RPMI7951 (cell line): ENCODE measurements at regions not wholly inside any gene's neighbourhood (a gene's known extent, or its start where the extent isn't known, plus 50 kb on each side); places are given as distances from the start of the nearest gene placed in this dataset.
"Not testable (repeated sequence)": the region's sequence is repeated elsewhere in the genome, so short reads cannot be mapped to it uniquely, and the experiment has no call there.

Experiments
- DNase-seq: peaks from one replicate; pipeline ENCODE4 v3.0.0-alpha.2; 2012; ENCODE audit warnings: low read depth

DNA sequence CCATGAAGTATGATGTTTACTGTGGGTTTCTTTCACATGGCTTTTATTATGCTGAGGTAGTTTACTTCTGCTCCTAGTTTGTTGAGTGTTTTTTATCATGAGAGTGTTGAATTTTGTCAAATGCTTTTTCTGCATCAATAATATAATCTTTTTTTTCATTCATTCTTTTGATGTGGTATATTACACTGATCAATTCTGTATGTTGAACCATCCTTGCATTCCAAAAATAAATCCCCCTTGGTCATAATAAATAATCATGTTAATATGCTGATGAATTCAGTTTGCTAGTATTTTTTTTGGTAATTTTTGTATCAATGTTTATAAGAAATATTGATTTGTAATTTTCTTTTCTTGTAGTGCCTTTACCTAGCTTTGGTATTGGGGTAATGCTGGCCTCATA, 97.9 kb upstream of the ZNF648 start:
- no peak for DNase-seq

GRCh38 chr1:182157187-182157586, 95.7 kb upstream of the ZNF648 start:
- no peak for DNase-seq

GRCh38 chr1:182154425-182154824, 92.9 kb upstream of the ZNF648 start:
- not testable (repeated sequence) for DNase-seq

- DNase-seq, result peak; percentile 65
Observed at GRCh38 chr1:182149411-182149965, 88.0 kb upstream of the ZNF648 start.

GRCh38 chr1:182147951-182148350, 86.4 kb upstream of the ZNF648 start:
- DNase-seq, result no peak

GRCh38 chr1:182147136-182147820, 85.8 kb upstream of the ZNF648 start:
- no peak for DNase-seq

DNA sequence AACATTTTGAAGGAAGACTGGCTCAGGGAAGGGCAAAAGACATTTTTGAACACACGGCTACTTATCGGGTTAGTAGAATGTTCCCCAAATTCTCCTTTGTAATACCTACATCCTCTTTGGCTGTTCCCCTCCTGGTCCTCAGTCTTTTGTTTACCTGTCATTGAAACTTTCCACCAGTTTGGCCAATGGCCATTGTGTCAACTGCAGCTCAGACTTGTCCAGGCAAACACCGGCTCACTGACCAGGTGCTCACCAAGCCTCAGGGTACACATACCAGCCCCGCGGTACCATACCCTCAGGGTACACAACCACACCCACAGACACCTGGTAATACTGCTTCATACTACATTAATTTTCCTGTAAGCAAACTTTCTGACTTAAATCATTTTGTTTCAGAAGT, 84.8 kb upstream of the ZNF648 start:
- DNase-seq, result no peak

- DNase-seq, result no peak
Observed at GRCh38 chr1:182145441-182145840, 83.9 kb upstream of the ZNF648 start.

DNA sequence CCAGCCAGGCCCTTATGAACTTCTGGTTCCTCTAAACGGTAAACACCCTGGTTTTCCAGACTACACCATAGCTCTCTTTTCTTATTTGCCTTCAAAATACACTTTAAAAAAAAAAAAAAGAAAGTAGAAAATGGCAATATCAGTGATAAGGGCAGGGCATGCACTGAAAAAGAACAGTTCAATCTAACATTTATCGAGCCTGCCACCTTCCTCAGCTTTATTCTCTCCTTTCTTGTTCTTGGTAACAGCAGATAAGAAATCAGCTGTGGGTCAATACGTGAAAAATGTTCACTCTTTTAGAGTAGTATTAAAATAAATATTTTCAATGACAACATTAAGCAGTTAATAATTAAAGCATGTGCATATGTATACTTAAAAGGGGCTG, 83.1 kb upstream of the ZNF648 start:
- no peak for DNase-seq

GRCh38 chr1:182143825-182144645, 82.5 kb upstream of the ZNF648 start:
- DNase-seq, result peak; percentile 79

DNA sequence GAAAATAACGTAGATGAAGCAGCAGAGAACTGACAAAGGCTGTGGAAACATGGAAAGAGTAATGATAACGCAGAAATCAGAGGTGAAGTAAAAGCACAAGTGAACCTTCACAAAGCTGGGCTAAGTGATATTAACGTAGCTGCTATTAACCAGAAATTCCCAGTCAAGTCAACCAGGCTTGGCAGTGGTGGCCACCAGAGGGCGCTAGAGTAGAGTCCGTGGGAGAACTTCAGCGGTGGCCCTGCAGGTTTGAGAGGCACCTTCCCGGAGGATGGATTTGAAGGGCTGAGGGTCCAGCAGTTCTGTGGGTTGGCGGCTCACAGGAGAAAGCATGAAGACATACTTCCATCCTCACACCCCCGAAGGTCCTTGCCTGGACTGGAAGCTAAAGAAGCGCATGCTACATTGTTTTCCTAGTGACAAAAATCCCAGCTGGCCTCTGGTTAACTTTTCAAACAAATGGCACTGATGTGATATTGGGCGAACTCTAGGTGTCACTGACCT, 81.7 kb upstream of the ZNF648 start:
- peak; percentile 69 for DNase-seq

DNA sequence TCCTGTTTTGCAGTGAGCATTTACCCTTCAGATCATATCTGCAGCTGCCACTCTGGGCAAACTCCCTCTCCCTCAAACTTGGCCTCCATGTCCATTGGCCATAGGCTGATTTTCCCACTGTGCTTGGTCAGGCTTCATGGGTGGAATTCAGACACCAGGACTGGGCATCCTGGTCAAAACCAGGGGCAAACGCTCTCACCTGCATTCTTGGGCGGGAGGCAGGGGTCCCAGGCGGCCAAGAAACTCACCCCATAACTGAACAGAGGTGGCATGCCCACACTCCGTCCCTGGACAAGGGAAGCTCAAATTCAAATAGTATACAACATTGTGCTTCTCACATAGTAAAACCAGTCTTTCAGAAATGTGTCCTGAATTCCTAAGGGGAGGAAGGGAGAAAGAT, 81.1 kb upstream of the ZNF648 start:
- no peak for DNase-seq

- no peak for DNase-seq
Observed at GRCh38 chr1:182141040-182141439, 79.5 kb upstream of the ZNF648 start.

DNA sequence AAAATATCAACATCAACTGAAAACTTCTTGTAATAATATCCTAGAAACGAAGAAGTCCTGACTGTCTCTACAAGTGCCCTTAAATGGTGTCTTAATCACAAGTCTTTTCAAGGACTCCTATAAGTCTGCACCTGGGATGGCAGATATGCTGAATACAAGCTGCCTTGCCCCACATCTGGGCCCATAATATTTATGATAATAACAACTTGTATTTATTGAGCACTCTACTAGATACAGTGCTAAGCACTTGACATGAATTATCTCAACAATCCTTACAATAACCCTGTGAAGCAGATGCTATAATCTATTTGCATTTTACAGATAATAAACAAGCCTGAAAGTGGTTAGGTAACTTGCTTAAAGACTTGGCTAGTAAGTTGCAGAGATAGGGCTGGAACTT, 78.0 kb upstream of the ZNF648 start:
- no peak for DNase-seq

- DNase-seq, result no peak
Observed at GRCh38 chr1:182137546-182137945, 76.0 kb upstream of the ZNF648 start.

DNA sequence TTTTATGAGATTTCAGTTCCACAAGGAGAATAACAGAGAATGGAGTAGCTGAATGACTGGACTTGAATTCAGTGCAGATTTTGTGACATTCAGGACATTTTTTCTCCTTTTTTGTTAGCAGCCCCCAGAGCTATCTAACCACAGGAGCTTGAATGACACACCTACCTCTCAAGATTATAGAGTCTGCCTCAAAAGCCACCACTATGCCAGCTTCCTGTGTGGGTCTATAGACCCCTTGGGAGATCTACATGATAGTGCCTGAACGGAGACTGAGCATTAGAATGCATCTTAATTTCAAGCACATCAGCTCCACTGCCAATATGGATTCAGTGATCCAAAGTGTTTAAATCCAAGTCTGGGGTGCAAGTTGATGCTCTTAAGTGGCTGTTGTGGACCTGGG, 74.4 kb upstream of the ZNF648 start:
- DNase-seq, result no peak

DNA sequence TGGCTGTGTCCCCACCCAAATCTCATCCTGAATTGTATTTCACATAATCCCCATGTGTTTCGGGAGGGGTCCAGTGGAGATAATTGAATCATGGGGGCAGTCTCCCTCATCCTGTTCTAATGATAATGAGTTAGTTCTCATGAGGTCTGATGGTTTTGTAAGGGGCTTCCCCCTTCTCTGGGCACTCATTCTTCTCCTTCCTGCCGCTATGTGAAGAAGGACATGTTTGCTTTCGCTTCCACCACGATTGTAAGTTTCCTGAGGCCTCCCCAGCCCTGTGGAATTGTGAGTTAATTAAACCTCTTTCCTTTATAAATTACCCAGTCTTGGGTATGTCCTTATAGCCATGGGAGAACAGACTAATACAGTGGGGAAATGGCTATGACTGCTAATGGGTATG, 72.7 kb upstream of the ZNF648 start:
- DNase-seq, result no peak

DNA sequence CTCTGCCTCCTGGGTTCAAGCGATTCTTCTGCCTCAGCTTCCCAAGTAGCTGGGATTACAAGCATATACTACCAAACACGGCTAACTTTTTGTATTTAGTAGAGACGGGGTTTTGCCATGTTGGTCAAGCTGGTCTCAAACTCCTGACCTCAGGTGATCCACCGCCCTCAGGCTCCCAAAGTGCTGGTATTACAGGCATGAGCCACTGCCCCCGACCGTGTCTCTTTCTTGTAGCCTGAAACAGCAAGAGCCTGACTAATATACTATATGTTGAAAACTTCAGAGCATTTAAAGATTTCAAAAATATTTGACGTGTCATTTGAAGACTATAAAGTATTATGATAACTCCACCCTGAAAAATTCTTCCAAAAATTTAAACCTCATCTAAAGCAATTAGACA, 71.7 kb upstream of the ZNF648 start:
- DNase-seq, result no peak

DNA sequence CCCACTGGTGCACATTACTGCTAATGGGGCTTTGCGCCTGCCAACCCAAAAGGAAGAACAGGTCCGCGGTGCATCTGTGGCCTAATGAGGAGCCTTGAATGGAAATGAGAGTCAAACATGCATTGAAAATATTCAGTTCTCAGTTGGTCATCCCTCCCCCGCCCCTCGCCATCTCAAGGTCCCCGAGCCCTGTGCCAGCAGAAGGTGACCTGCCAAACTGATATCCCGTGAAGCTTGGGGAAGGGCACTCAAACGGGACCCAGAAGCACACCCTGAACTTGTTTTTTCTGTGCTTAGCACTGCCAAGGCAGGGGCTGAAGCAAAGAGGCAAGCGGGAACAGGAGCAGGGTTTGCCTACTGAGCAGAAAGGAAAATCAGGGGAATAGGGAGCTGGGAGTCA, 67.9 kb upstream of the ZNF648 start:
- DNase-seq, result no peak

GRCh38 chr1:182128502-182128901, 67.0 kb upstream of the ZNF648 start:
- no peak for DNase-seq

DNA sequence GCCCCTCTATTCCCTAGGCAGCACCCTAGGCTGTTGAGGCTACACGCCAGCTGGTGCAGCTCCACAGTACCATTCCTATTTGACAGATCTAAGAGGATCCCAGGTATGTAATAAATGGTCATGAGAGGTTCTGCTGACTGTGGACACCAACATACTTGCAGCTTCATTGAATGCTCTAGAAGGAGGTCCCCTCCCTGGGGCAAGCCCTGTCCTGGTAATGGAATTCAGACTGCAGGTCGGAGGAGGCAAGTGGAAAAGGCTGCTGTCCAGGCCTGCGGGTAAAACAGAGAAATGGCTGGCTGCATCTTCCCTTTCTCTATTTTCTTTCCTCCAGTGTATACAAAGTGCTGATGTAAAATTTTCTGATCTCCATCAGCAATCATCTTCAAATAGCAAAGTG, 66.1 kb upstream of the ZNF648 start:
- no peak for DNase-seq

DNA sequence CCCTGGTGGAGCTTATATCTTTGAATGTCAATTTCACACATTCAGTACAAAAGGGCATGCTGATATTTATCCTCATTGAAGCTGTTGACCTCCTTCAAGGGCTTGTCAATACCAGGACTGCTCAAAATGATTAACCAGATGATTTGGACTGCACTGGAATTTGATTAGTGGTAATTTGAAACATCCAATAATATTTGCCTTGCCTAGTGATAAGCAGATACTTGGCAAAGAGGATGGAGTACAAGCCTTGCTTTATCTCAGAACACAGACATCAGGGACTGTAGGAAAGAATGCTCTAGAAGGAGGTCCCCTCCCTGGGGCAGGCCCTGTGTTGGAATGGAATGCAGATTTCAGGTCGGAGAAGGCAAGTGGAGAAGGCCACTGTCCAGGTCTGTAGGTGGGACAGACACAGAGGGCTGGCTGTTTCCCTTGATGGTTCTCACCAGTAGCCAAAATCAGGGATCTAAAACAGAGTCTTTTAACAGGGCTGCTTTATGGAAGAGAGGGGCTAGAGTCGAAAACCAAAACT, 64.8 kb upstream of the ZNF648 start:
- DNase-seq, result no peak

DNA sequence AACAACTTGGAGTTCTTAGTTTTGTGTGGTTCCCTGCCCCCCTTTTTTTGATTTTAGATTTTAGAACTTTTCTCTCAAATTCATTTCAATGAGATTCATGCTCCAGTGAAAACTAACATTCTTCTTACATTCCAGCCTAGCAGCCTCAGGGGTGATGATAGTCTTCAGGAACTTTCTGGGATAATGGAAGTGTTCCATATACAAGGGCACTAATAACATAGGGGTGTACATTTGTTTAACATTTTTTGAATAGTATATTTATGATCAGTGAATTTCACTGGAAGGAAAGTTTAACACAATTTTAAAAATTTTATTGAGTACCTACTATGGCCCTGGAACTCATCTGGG, 61.4 kb upstream of the ZNF648 start:
- no peak for DNase-seq
